ENCODE measurements at regions not wholly inside any gene's neighbourhood (a gene's known extent, or its start where the extent isn't known, plus 50 kb on each side); places are given as distances from the start of the nearest gene placed in this dataset.

- Histone ChIP-seq H3K27ac (no peak overlapping the region), H3K9me3 (no peaks in the 10 kb centered on the region), H3K36me3 (peaks cover 0 to 99% (median 14%) of the 10 kb centered on the region in 3 donors), H3K4me1 (no peaks in the 10 kb centered on the region), H3K27me3 (no peaks in the 10 kb centered on the region), H3K4me3 (no peak overlapping the region)
- DNase-seq (ENCODE audit: low spot score in 2 of 2) = no peak
- TF ChIP-seq POLR2A (IDR thresholded peaks at IDR 0.05) (no peak), EP300 (IDR thresholded peaks at IDR 0.05) (no peak), CTCF (IDR thresholded peaks at IDR 0.05) (no peak)
- 82 to 85% methylated on average over 17 of the region's 17 CpGs for WGBS, 2 donors
Measured at GRCh38 chr21:36250423-36251075, 69.4 kb upstream of the MORC3 start.

- 51 to 52% methylated on average over 6 of the region's 6 CpGs for WGBS, 2 donors
- Histone ChIP-seq H3K4me1 (no peaks in the 10 kb centered on the region), H3K9me3 (no peaks in the 10 kb centered on the region), H3K4me3 (no peak overlapping the region), H3K36me3 (peaks cover 0 to 73% (median 9%) of the 10 kb centered on the region in 3 donors), H3K27me3 (no peaks in the 10 kb centered on the region), H3K27ac (peak overlapping the region in 1 of 4 donors; percentile 51)
- TF ChIP-seq CTCF (IDR thresholded peaks at IDR 0.05) (no peak), POLR2A (IDR thresholded peaks at IDR 0.05) (no peak), EP300 (IDR thresholded peaks at IDR 0.05) (no peak)
- DNase-seq (ENCODE audit: low spot score in 2 of 2) = no peak
Measured at GRCh38 chr21:36254106-36254941, 65.7 kb upstream of the MORC3 start.

GRCh38 chr21:36255663-36256062 is 64.3 kb upstream of the MORC3 start:
- Histone ChIP-seq H3K36me3 (peaks cover 0 to 60% (median 4%) of the 10 kb centered on the region in 3 donors), H3K9me3 (no peaks in the 10 kb centered on the region), H3K4me1 (peaks cover 0 to 7% (median 0%) of the 10 kb centered on the region in 4 donors), H3K27me3 (no peaks in the 10 kb centered on the region), H3K27ac (peak overlapping the region in 1 of 4 donors; percentile 9), H3K4me3 (no peak overlapping the region)
- no peak for DNase-seq (ENCODE audit: low spot score in 2 of 2)
- no peak for TF ChIP-seq CTCF (IDR thresholded peaks at IDR 0.05)
- no peak for TF ChIP-seq POLR2A (IDR thresholded peaks at IDR 0.05)
- TF ChIP-seq EP300 (IDR thresholded peaks at IDR 0.05) = no peak
- 80 to 89% methylated on average over 5 of the region's 5 CpGs for WGBS, 2 donors

- TF ChIP-seq CTCF (IDR thresholded peaks at IDR 0.05) = no peak
- H3K9me3 ChIP-seq = no peaks in the 10 kb centered on the region
- peaks cover 0 to 10% (median 0%) of the 10 kb centered on the region in 4 donors for H3K4me1 ChIP-seq
- H3K27ac ChIP-seq = no peak overlapping the region
- H3K36me3 ChIP-seq = peaks cover 0 to 50% (median 0%) of the 10 kb centered on the region in 3 donors
- WGBS, 2 donors = 55 to 93% methylated on average over 1 of the region's 1 CpG
- H3K27me3 ChIP-seq = no peaks in the 10 kb centered on the region
- H3K4me3 ChIP-seq = no peak overlapping the region
- no peak for DNase-seq (ENCODE audit: low spot score in 2 of 2)
Measured at GRCh38 chr21:36257657-36258056, 62.3 kb upstream of the MORC3 start.

Measured in tibial nerve (tissue), 4 donors.